Tibial artery (tissue), 4 donors: ENCODE measurements at regions not wholly inside any gene's neighbourhood (a gene's known extent, or its start where the extent isn't known, plus 50 kb on each side); places are given as distances from the start of the nearest gene placed in this dataset.

Source experiments
- DNase-seq, 2 donors: peaks; one replicate each; pipeline ENCODE4 v3.0.0-alpha.2; 2019
- H3K27ac ChIP-seq, 2 donors: fragments of 200-600 bp; sonication (generic) in 1 of 2; 1 replicate in 1 of 2; 2 replicates in 1 of 2; pipeline ENCODE4 v1.5.1; 2018 to 2019; ENCODE audit warnings: mild to moderate bottlenecking in 1 of 2
- H3K27me3 ChIP-seq, 2 donors: fragments of 200-600 bp; sonication (generic) in 1 of 2; one replicate each; pipeline versions ENCODE4 v1.5.1 to v1.6.0; 2016 to 2019
- H3K36me3 ChIP-seq, 3 donors: fragments of 200-600 bp; sonication (generic) in 2 of 3; one replicate each; pipeline ENCODE4 v1.5.1; 2016 to 2019; ENCODE audit warnings: mild to moderate bottlenecking in 2 of 3
- H3K4me1 ChIP-seq, 4 donors: fragments of 200-600 bp; sonication (generic) in 2 of 4; 1 replicate in 3 of 4; 2 replicates in 1 of 4; pipeline ENCODE4 v1.5.1; 2016 to 2019
- H3K4me3 ChIP-seq, 2 donors: fragments of 200-600 bp; sonication (generic) in 1 of 2; 1 replicate in 1 of 2; 2 replicates in 1 of 2; pipeline ENCODE4 v1.5.1; 2018 to 2019; ENCODE audit warnings: mild to moderate bottlenecking in 2 of 2
- H3K9me3 ChIP-seq, 3 donors: fragments of 200-600 bp; sonication (generic) in 1 of 3; one replicate each; pipeline ENCODE4 v1.5.1; 2016 to 2019
- intact Hi-C: fragments of 100-400 bp; cut with DNase I; formaldehyde crosslinking; loops from one replicate; pipeline ENCODE4 v1.15.0; 2023; ENCODE audit warnings: low total_unique reads
- TF ChIP-seq, protein P1 (sequence below), 2 experiments: fragments of 200-600 bp in 1 of 2; fragments of 450-650 bp in 1 of 2; IDR thresholded peaks; one replicate each; pipeline ENCODE4 v1.5.1; 2017 to 2019; ENCODE audit warnings: antibody characterized with exemption in 2 of 2, mild to moderate bottlenecking in 1 of 2, moderate library complexity in 1 of 2

DNA sequence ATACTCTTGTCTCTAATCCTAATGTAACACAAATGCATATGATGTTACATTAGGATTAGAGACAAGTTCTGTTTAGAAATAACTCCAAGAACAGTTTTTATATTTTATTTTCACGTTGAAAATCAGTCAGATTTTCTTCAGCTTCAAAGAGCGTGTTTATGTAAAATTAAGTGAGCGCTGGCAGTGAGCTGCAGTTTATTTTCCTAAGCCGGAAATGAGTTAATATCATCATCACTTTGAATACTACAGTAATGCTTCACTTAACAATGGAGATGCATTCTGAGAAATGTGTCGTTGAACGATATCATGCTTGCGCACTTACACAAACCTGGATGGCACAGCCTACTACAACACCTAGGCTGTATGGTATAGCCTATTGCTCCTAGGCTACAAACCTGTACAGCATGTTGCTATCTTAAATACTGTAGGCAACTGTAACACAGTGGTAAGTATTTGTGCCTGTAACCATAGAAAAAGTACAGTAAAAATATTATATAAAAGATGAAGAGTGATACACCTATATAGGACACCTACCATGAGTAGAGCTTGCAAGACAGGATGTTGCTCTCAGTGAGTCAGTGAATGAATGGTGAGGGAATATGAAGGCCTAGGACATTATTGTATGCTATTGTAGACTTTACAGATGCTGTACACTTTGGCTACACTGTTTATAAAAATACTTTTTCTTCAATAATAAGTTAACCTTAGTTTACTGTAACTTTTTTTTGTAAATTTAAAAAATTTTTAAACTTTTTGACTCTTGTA lies 65.9 kb upstream of the C5orf46 start:
- no peak for DNase-seq
- Histone ChIP-seq H3K4me1 (no peaks in the 10 kb centered on the region), H3K36me3 (no peaks in the 10 kb centered on the region), H3K27me3 (no peaks in the 10 kb centered on the region), H3K9me3 (no peaks in the 10 kb centered on the region), H3K27ac (no peak overlapping the region), H3K4me3 (no peak overlapping the region)
- intact Hi-C loops, result no loop called here
- TF ChIP-seq, protein P1, sequence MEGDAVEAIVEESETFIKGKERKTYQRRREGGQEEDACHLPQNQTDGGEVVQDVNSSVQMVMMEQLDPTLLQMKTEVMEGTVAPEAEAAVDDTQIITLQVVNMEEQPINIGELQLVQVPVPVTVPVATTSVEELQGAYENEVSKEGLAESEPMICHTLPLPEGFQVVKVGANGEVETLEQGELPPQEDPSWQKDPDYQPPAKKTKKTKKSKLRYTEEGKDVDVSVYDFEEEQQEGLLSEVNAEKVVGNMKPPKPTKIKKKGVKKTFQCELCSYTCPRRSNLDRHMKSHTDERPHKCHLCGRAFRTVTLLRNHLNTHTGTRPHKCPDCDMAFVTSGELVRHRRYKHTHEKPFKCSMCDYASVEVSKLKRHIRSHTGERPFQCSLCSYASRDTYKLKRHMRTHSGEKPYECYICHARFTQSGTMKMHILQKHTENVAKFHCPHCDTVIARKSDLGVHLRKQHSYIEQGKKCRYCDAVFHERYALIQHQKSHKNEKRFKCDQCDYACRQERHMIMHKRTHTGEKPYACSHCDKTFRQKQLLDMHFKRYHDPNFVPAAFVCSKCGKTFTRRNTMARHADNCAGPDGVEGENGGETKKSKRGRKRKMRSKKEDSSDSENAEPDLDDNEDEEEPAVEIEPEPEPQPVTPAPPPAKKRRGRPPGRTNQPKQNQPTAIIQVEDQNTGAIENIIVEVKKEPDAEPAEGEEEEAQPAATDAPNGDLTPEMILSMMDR (IDR thresholded peaks at IDR 0.05), result no peak

DNA sequence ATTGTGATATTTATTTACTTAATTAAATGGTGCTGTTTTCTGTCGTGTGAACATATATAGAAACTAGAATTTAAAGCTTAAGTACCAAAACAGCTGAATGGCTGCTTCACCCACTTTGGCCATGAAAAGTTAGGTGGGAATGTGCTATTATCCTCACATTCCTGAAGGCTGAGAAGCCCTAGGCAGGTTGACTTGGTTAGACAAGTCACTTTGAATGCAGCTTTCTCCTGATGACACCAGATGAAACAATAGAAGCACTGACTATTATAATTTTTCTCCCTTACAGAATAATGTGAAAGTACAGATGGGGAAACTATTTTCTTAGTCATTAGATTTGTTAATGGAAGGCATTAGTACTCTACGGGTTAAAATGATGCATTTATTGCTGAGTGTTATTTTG lies 65.1 kb upstream of the C5orf46 start:
- TF ChIP-seq, protein P1 (IDR thresholded peaks at IDR 0.05), result no peak
- Histone ChIP-seq H3K4me1 (no peaks in the 10 kb centered on the region), H3K27me3 (no peaks in the 10 kb centered on the region), H3K36me3 (no peaks in the 10 kb centered on the region), H3K4me3 (no peak overlapping the region), H3K9me3 (no peaks in the 10 kb centered on the region), H3K27ac (no peak overlapping the region)
- intact Hi-C loops, result no loop called here
- DNase-seq, result no peak

DNA sequence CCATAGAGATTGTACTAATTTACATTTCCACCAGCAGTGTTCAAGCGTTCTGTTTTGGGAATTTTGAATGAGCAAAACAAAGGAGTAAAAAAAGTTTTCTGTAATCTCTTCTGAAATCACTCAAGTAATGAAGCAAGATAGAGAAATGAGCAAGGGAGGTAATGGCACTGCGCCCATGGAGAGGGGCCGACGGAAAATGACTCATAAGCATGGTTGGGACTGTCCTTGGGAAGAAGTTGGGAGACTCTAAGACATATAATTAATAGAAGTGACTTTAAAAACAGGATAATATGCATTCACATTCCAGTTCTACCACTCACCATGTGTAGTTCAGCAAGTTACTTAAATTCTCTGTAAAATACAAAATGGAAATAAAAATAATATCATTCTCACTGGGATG lies 62.5 kb upstream of the C5orf46 start:
- intact Hi-C loops, result no loop called here
- Histone ChIP-seq H3K27me3 (no peaks in the 10 kb centered on the region), H3K4me1 (no peaks in the 10 kb centered on the region), H3K36me3 (no peaks in the 10 kb centered on the region), H3K4me3 (no peak overlapping the region), H3K27ac (no peak overlapping the region), H3K9me3 (no peaks in the 10 kb centered on the region)
- DNase-seq, result no peak
- TF ChIP-seq, protein P1 (IDR thresholded peaks at IDR 0.05), result no peak

DNA sequence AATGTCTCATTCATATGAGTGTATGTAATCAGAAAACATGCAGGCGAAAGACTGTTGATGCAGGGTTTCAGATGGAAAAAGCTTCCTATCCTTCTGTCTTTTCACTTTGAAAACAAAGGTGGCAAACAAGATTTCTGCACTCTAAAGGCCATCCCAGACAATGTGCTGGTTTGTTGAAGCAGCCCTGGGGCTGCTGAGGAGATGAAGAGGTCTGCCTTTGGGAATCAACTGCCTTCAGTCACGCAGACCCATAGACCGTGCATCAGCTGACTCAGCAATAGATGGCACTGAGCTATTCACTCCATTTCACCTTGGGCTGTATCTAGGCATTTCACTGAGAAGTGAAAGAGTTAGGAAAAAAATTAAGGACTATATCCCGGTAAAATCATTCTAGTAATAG lies 60.5 kb upstream of the C5orf46 start:
- TF ChIP-seq, protein P1 (IDR thresholded peaks at IDR 0.05), result no peak
- no peaks in the 10 kb centered on the region for H3K9me3 ChIP-seq
- no peak overlapping the region for H3K27ac ChIP-seq
- no peaks in the 10 kb centered on the region for H3K36me3 ChIP-seq
- no peak for DNase-seq
- H3K4me1 ChIP-seq, result no peaks in the 10 kb centered on the region
- H3K27me3 ChIP-seq, result no peaks in the 10 kb centered on the region
- H3K4me3 ChIP-seq, result no peak overlapping the region
- intact Hi-C loops, result no loop called here

DNA sequence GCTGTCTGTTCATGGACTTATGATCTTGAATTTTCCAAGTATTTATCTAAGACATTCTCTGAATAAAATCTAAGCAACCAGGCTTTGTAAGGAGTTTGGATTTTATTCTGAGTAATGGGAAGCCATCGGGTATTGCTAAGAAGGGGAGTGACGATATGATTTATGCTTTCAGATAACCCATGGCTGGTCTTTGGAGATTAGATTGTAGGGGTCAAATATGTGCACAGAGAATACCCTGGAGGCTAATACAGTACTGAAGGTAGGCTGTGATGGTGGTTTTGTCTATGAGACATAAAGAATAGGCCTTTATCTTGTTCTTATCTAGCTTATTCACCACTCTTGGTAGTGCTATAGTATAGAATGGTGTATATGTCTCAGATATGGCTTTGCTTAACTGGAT lies 60.0 kb upstream of the C5orf46 start:
- no peak overlapping the region for H3K27ac ChIP-seq
- H3K36me3 ChIP-seq, result no peaks in the 10 kb centered on the region
- no peak overlapping the region for H3K4me3 ChIP-seq
- TF ChIP-seq, protein P1 (IDR thresholded peaks at IDR 0.05), result no peak
- no peaks in the 10 kb centered on the region for H3K4me1 ChIP-seq
- no peaks in the 10 kb centered on the region for H3K27me3 ChIP-seq
- intact Hi-C loops, result no loop called here
- H3K9me3 ChIP-seq, result no peaks in the 10 kb centered on the region
- DNase-seq, result no peak

DNA sequence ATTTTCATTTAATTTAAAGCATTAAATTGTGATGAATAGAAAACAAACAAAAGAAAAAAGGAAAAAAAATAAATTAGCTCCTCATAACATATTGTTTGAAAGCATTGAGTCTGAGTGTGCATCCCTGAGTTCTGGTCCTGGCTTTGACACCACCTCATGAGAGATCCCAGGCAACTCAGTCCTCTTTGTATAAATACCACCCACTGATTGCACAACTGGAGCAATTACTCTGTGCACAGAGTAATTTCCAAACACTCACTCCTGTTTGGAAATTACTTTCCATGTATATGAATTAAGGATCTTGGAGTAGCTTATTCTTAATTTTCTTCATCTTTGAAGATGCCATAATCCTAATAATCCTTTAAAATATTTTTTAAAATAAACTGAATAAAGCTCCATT lies 59.4 kb upstream of the C5orf46 start:
- TF ChIP-seq, protein P1 (IDR thresholded peaks at IDR 0.05), result no peak
- Histone ChIP-seq H3K27ac (no peak overlapping the region), H3K4me1 (no peaks in the 10 kb centered on the region), H3K9me3 (no peaks in the 10 kb centered on the region), H3K27me3 (no peaks in the 10 kb centered on the region), H3K36me3 (no peaks in the 10 kb centered on the region), H3K4me3 (no peak overlapping the region)
- intact Hi-C loops, result no loop called here
- DNase-seq, result no peak
